Glomerular visceral epithelial cell (primary cell): ENCODE measurements at regions not wholly inside any gene's neighbourhood (a gene's known extent, or its start where the extent isn't known, plus 50 kb on each side); places are given as distances from the start of the nearest gene placed in this dataset.
A peak's percentile ranks its signal among the peaks of the same experiment; 100 is the strongest.
"Not testable (repeated sequence)": the region's sequence is repeated elsewhere in the genome, so short reads cannot be mapped to it uniquely, and the experiment has no call there.

Experiments
- DNase-seq: peaks from one replicate; pipeline ENCODE4 v3.0.0-alpha.2; 2016; ENCODE audit errors: extremely low spot score

DNA sequence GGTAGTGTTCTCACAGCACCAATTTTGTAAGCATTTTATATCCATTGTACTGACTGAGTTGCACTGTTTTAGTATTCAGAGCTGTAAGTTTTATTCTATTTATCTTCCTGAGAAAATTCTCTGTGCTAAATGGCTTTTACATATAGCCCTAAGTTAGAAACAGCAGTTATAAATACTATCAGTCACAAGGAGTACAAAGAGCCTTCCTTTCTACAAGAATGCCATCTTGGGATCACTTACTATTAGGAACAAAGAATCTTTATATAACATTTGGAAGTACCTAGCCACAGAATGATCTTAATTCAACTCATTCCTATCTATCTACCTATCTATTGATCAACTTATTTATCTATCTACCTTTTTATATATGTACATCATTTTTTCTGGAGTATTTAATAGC lies 423.9 kb upstream of the RGS18 start:
- no peak for DNase-seq

DNA sequence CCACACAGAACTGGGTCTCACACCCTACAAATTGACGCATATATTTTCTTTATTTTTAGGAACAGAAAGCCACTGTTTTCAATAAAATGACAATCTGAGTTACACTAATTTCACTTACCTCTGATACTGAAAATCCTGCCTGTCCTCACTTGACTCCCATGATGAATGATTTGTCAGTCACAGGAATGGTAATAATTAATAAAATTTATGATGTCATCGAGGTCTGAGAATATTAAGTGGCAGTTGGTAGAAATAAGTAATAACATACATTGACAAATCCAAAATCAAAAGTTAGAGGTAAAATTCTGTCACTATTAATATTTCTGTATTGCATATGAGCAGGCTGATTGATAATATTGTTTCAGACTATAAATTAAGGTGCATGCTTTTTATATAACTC lies 418.7 kb upstream of the RGS18 start:
- no peak for DNase-seq

- DNase-seq, result no peak
Observed at GRCh38 chr1:191752342-191752741, 405.9 kb upstream of the RGS18 start.

- no peak for DNase-seq
Observed at GRCh38 chr1:191760016-191760415, 398.2 kb upstream of the RGS18 start.

DNA sequence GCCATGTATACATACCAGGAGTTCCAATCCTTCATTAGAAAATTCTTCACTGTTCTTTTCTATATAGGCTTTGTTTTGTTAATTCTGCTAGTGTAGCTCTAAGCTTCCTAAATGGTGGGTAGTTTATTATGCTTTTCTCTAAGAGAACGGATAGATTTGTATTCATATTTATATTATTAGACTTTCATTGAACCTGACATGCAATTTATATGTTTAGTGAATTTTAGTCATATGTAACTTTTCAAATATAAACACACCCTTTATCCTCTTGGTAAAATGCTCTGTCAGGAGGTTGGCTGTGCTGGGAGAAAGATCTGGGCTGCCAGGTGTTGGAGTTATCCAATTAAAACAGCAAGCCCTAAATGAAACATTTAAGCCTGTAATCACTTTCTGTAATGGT lies 369.7 kb upstream of the RGS18 start:
- DNase-seq, result no peak

GRCh38 chr1:191798178-191798577 lies 360.1 kb upstream of the RGS18 start:
- no peak for DNase-seq

GRCh38 chr1:191804311-191804710 lies 354.0 kb upstream of the RGS18 start:
- DNase-seq, result no peak

- DNase-seq, result not testable (repeated sequence)
Observed at GRCh38 chr1:191813593-191813992, 344.7 kb upstream of the RGS18 start.

DNA sequence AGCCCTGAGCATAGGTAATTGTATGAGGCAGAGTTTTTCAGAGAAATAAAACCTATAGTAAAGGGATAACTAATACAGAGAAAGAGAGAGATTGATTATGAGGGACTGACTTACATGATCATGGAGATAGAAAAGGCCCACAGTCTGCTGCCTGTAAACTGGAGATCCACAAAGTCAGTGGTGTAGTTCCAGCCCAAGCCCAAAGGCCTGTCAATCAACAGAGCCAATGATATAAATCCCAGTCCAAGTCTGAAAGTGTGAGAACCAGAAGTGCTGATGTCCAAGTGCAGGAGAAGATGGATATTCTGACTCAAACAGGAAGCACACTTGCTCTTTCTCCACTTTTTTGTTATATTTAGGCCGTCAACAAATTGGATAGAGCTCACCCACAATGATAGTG lies 340.1 kb upstream of the RGS18 start:
- DNase-seq, result no peak

DNA sequence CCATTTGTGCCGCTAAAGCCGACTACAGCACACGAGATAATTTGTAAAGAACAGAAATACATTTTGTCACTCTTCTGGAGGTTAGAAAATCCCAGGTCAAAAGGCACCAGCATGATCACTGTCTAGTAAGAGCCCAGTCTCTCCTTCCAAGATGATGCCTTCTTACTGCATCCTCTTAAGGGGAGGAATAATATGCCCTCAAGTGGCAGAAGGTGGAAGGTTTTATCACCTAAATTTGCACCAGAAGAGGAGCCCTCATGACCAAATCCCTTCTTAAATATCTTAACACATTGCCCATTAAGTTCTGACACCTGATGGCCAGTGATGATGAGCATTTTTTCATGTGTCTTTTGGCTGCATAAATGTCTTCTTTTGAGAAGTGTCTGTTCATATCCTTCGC lies 326.7 kb upstream of the RGS18 start:
- no peak for DNase-seq

- DNase-seq, result no peak
Observed at GRCh38 chr1:191839891-191840290, 318.4 kb upstream of the RGS18 start.

GRCh38 chr1:191851799-191852595 lies 306.3 kb upstream of the RGS18 start:
- DNase-seq, result peak; percentile 23

- DNase-seq, result no peak
Observed at GRCh38 chr1:191852907-191853306, 305.4 kb upstream of the RGS18 start.

- no peak for DNase-seq
Observed at GRCh38 chr1:191857600-191857999, 300.7 kb upstream of the RGS18 start.

DNA sequence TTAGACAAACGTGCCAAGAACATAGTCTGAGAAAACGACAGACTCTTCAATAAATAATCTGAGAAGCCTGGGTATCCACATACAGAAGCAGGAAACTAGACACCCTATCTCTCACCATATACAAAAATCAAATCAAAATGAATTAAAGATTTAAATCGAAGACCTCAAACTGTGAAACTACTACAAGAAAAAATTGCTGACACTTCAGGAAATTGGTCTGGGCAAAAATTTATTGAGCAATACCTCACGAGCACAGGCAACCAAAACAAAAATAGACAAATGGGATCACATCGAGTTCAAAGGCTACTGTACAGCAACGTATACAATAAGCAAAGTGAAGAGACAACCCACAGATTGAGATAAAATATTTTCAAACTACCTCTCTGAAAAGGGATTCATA lies 292.8 kb upstream of the RGS18 start:
- DNase-seq, result no peak

DNA sequence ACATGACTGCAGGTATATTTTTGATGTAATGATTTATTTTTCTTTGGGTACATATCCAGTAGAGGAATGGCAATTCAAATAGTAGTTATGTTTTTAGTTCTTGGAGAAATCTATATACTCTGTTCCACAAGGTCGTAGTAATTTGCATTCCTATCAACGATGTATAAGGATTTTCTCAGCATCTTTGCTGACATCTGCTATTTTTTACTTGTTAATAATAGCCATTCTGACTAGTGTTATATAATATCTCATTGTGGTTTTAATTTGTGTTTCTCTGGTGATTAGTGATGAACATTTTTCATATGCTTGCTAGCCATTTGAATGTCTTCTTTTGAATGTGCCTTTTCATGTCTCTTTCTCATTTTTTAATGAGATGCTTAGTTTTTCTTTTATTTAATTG lies 292.1 kb upstream of the RGS18 start:
- no peak for DNase-seq

- no peak for DNase-seq
Observed at GRCh38 chr1:191869790-191870312, 288.4 kb upstream of the RGS18 start.

DNA sequence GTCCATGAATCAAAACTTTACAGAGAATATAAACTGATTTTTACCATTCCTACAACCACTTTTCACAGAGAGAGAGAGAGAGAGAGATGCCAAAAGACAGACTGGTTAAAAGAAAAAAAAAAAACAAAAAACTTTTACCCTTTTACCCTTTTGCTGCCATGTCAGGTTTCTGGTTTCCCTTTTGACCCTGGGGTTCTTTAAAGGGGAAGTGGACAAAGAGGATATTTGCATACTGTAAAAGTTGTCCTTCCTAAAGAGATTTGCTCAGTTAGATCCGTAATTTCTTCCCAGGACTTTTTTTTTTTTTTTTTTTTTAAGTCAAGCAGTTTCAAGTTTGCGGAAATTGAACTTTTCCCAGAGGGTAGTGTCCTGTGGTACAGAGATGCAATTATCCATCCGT lies 287.8 kb upstream of the RGS18 start:
- no peak for DNase-seq

GRCh38 chr1:191875994-191876393 lies 282.3 kb upstream of the RGS18 start:
- no peak for DNase-seq

- no peak for DNase-seq
Observed at GRCh38 chr1:191876631-191877030, 281.6 kb upstream of the RGS18 start.

- no peak for DNase-seq
Observed at GRCh38 chr1:191882870-191883269, 275.4 kb upstream of the RGS18 start.

GRCh38 chr1:191886977-191887376 lies 271.3 kb upstream of the RGS18 start:
- DNase-seq, result no peak

DNA sequence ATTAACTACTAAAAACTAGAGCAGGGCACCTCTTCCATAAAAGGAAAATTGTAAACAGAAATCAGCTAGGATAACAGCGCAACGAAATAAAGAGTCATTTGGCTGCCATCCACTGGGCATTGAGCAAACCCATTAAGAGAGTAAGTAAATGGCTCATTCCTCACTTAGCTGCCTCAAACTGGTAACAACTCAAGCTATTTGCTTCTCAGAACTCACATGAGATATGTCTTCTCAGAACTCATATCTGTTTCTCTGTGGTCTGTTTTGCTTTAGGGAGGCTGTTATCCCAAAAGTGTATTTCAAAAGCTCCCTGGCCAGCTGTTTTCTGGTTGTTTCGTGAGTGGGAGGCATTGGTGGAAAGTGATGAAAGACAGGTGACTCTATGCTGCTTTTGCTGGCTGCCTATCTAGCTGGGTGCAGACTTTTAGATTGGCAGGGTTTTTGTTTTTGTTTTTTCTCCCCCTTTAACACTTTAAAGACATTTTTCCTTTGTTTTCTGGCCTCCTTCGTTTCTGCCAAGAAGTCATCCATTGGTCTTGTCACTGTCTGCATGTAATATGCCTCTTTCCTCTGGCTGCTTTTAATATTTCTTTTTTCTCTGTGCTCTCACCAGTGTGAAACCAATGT lies 269.2 kb upstream of the RGS18 start:
- DNase-seq, result no peak
